ENCODE measurements at regions not wholly inside any gene's neighbourhood (a gene's known extent, or its start where the extent isn't known, plus 50 kb on each side); places are given as distances from the start of the nearest gene placed in this dataset.
A peak's percentile ranks its signal among the peaks of the same experiment; 100 is the strongest.
"Not testable (repeated sequence)": the region's sequence is repeated elsewhere in the genome, so short reads cannot be mapped to it uniquely, and the experiment has no call there.

DNA sequence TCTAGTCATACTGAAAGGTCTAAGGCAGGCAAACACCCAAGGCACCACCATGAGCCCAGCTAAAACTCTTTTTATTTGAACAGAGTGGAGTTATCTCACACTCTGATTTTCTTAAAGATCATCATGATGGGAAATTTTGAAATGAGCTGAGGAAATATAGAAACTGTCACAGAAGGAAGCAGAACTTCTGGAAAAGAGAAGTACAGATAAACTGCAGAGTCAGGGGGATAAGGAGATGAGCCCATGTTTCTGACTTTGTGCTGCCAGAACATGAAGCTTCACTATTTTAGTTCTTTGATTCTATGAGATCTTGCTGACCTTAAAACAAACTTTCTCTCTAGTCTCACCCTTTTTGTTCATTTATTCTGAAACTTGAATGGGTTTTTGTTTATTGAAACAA lies 406.5 kb upstream of the EDIL3 start:
- DNase-seq (ENCODE audit: low read depth in 2 of 3, low spot score in 2 of 3): no peak

DNA sequence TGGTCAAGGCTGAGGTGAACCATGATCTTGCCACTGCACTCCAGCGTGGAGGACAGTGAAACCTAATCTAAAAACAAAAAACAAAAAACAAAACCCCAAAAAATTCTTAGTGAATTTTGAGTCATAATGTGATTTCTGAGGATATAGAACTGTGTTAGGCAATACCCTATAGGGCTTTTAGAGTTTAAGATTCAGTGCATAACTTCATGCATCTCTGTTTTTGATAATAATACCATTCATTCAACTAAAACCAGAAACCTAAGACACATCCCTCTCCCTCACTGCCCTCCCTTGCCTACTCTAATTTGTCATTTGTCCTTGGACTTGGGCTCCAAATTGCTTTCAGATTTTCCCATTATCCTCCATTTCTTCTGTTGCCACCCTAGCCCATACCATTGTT lies 405.7 kb upstream of the EDIL3 start:
- DNase-seq (ENCODE audit: low read depth in 2 of 3, low spot score in 2 of 3): no peak

DNA sequence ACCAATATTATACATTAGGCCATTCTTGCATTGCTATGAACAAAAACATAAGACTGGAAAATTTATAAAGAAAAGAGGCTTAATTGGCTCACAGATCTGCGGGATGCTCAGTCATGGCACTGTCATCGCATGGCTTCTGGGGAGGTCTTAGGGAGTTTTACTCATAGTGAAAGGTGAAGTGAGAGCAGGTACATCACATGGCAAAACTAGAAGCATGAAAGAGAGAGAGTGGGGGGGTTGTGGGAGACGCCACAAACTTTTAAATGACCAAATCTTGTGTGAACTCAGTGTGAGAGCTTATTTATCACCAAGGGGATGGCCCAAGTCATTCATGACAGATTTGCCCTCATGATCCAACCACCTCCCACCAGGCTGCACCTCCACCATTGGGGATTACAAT lies 398.3 kb upstream of the EDIL3 start:
- no peak for DNase-seq (ENCODE audit: low read depth in 2 of 3, low spot score in 2 of 3)

DNA sequence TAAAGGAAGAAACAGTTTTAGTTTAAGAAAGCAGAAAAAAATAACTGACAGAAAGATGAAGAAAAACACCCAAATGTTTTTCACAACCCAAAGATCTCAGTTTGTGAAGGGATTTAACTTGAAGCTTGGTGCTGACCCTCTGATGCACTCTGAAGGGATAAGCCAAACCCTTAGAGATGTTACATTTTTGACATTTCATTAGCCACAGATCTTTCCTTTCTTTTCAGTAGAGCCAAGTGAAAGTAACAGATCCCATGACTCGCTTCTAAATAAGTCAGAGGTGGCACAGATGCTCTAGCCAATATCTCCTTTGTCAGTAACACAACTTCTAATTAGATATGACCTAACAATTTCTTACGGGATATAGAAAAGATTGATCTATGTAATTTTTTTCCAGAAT lies 394.5 kb upstream of the EDIL3 start:
- no peak for DNase-seq (ENCODE audit: low read depth in 2 of 3, low spot score in 2 of 3)

DNA sequence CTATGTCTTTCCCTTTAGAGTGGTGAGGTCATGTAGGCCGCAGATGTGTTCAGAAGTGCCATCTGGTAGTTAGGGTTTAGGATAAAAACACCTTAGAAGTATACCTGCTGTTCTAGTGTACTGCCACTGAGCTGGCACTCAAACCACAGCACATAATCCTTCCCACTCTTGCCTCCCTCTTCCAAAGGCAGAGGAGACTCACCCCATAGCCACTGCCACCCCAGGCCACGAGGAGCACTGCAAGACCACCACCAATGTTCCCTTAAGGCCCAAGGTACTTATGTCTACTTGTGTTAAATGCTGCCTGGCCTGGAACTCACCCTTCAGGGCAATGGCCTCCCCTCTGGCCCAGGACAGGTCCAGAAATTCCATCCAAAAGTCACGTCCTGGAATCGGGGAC lies 379.5 kb upstream of the EDIL3 start:
- DNase-seq (ENCODE audit: low read depth in 2 of 3, low spot score in 2 of 3): no peak

DNA sequence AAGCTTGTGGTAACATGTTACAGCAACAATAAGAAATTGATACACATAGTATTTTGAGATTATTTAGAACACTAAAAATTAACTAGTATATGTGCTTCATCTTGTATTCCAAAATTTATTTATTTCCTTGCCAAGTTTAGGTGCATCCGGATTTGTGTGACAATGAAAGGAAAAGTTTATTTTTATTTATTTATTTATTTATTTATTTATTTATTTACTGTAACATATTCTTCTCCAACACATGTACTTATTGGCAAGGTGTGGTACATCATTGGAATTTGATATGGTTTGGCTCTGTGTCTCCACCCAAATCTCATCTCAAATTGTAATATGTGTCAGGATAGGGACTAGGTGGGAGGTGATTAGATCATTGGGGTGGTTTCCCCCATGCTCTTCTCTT lies 373.3 kb upstream of the EDIL3 start:
- DNase-seq (ENCODE audit: low read depth in 2 of 3, low spot score in 2 of 3): no peak

DNA sequence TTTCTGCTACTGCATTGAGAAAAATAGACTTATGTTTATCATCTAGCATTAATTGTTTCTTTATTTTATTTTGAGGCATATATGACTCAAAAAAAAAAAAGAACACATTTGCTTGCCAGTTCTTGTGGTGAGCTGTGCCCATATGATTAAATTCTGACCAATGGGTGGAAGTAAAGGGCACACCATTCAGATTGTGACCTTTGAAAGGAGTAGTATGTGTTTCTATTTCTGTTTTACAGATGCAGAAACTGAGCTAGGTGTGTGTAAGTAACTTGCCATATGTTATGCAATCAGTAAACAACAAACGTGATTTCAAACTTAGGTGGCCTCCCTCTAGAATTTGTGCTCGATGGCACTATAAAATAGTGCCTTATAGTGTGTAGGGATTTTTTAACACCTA lies 368.1 kb upstream of the EDIL3 start:
- no peak for DNase-seq (ENCODE audit: low read depth in 2 of 3, low spot score in 2 of 3)

DNA sequence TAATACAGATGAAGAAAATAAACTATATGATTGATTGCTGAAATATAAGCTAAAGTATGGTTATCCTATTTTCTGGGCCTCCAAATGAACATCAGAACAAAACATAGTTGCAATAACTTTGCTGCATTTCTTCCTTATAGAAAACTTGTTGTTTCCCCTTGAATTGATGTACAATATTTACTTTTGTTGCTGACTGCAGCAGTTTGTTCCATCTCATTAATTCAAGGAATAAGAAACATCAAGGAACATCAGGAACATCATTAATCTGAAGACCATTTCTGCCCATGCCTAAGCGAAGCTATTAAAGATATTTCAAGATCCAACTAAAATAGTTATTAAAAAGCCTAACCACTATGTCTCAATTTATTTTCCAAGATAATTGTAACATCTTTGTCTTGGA lies 363.6 kb upstream of the EDIL3 start:
- no peak for DNase-seq (ENCODE audit: low read depth in 2 of 3, low spot score in 2 of 3)

DNA sequence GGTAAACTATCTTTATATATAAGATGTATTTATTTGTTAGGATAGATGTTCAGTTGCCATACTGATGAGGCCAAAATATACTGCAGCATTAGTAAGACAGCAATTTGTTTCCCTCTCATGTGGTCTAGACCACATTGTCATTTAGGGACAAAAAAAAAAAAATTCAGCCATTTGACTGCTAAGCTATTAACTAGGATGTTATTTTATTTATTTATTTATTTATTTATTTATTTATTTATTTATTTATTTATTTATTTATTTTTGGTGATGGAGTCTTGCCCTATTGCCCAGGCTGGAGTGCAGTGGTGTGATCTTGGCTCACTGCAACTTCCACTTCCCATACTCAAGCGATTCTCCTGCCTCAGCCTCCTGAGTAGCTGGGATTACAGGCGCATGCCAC lies 361.6 kb upstream of the EDIL3 start:
- not testable (repeated sequence) for DNase-seq (ENCODE audit: low read depth in 2 of 3, low spot score in 2 of 3)

DNA sequence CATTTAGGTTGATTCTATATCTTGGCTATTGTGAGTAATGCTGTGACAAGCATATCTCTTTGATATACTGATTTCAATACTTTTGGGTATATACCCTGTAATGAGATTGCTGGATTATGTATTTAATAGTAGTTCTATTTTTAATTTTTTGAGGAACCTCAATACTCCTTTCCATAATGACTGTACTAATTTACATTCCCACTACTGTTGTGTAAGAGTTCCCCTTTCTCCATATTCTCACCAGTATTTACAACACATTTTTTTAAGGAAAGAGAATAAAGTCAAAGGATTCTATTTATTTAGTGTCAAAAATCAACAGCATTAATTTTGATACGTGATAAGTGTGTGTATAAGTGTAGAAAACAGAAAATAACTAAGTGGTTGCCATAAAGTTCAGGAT lies 356.4 kb upstream of the EDIL3 start:
- DNase-seq (ENCODE audit: low read depth in 2 of 3, low spot score in 2 of 3): no peak

DNA sequence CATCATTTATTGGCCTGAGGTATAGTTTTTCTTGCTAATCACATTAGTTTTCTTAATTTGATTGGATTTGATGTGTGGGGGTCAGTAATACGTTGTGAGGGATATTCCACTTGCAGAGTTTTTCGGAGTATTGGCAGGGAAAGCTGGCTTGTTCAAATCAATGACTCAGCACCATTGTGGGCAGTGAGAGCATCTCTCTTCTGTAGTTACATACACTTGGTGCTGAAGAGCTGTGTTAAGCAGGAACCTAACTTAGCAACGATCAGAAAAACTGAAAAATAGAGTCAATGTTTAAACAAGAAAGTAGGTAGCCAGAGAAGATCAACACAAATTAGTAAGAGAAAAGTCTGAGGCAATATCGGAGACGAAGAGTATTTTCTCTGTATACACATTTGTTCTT lies 344.6 kb upstream of the EDIL3 start:
- peak in 1 of 3 donors; percentile 31 for DNase-seq (ENCODE audit: low read depth in 2 of 3, low spot score in 2 of 3)

DNA sequence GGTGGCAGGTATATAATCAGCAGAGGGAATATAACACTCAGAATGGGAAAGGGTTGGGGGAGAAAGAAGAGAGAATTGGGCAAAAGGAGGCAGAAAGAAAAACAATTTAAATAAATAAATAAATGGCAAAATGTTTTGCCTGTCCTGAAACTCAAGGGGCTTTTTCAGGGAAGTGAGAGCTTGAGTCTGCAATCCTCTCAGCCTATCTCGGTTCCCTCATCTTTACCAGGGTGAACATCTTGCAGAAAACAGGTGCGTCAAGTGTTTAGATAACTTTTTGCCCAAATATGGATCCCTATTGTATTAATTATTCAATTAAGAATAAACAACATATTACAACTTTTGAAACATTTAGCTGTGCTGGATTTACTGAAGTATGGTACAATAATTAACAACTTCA lies 343.0 kb upstream of the EDIL3 start:
- no peak for DNase-seq (ENCODE audit: low read depth in 2 of 3, low spot score in 2 of 3)

DNA sequence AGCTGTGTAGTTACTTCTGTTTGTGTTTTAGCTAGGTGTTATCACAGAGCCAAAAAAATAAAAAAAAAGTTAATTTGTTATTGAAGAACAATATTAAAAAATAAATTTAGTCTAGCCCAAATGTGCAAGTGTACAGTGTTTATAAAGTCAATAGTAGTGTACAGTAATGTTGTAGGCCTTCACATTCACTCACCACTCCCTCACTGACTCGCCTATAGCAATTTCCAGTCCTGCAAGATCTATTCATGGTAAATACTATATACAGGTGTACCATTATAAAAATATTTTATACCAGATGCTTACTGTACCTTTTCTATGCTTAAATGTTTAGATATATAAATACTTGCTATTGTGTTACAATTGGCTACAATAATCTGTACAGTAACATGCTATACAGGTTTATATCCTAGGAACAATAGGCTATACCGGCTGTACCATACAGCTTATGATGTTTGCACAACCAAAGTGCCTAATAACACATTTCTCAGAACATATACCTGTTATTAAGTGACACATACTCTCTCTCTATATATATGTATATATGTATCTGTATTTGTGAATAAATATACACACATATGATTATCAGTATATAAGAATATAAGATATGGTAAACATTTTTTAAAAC lies 341.4 kb upstream of the EDIL3 start:
- DNase-seq (ENCODE audit: low read depth in 2 of 3, low spot score in 2 of 3): no peak

DNA sequence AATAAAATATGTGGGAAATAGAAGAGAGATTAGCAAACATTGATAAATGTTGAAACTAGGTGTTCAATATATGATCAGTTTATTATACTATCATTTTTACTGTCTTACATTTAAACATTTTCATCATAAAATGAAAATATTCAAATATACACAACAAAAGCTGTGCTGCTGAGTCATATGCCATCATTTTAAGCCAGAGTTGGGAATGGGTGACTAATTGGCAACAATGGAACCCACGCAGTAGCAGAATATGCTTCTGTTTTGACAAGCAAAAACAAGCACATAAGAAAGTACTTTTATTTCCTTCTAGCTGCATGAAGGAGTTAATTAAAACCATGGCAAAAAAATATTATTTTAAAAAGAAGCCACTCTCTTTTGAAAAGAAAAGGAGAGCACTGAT lies 340.0 kb upstream of the EDIL3 start:
- DNase-seq (ENCODE audit: low read depth in 2 of 3, low spot score in 2 of 3): no peak

DNA sequence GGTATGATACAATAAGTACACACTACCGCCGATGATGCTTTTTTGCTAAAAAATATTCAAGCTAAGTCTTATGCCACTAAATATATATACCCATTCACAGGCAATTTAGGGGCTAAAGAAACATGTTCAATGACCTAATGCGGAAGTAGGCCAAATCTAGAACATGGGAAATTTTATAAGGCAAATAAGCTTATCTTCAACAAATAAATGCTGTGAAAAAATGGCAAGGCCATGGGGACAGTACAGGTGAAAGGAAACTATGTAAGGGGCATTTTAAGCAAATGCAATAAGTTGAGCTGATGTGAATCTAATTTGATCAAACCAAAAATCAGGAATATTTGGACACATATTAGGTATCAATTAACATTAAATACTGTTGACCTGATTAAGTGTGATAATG lies 339.5 kb upstream of the EDIL3 start:
- no peak for DNase-seq (ENCODE audit: low read depth in 2 of 3, low spot score in 2 of 3)

DNA sequence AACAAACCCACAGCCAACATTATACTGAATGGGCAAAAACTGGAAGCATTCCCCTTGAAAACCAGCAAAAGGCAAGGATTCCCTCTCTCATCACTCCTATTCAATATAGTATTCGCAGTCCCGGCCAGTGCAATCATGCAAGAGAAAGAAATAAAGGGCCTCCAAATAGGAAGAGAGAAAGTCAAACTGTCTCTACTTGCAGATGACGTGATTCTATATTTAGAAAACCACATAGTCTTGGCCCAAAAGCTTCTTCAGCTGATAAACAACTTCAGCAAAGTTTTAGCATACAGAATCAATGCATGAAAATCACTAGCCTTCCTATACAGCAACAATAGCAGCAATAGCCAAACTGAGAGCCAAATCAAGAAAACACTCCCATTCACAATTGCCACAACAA lies 333.7 kb upstream of the EDIL3 start:
- DNase-seq (ENCODE audit: low read depth in 2 of 3, low spot score in 2 of 3): no peak

DNA sequence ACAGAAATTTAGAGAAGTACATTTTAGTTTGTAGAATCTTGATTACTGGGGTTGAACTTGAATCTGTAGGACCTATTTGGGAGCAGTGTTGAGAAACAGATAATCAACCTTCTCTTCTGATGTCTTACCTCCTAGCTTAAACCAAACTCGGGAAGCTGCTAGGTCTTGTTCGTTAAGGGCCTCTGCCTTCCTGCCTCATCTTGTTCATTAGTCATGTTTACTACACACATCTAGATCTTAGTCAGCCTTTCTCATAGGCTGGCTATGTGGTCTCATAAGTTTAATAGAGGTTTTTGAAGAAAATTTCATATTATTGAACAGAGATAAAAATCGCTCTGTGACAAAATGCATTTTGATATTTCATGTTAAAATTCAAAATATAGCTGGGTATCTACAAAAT lies 331.0 kb upstream of the EDIL3 start:
- no peak for DNase-seq (ENCODE audit: low read depth in 2 of 3, low spot score in 2 of 3)

DNA sequence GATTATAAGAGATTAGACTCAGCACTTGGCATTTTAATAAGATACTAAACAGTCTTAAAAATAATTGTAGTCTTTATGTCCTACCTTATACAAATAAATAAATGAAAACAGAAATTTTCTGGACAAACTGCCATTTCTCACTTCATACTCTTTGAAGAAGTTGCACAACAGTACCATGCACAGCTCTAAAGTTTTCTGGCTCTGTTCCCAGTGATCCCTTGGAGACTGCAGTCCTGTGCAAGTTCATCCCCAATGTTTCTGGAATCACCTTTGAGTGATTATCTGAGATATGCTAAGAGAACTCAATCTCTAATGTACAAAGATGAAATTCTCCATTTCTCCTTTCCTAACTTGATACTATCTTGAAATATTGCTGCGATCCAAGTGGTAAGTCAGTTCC lies 330.4 kb upstream of the EDIL3 start:
- no peak for DNase-seq (ENCODE audit: low read depth in 2 of 3, low spot score in 2 of 3)

DNA sequence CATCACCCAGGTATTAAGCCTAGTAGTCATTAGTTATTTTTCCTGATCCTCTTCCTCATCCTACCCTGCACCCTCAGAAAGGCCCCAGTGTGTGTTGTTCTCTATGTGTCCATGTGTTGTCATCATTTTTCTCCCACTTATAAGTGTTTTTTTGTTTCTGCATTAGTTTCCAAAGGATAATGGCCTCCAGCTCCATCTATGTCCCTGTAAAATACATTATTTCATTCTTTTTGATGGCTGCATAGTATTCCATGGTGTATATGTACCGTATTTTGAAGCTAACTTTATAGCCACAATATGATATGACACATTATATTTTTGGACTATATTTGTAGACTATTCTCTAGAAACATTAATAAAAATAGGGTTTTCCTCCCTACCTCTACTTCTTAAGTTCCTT lies 324.4 kb upstream of the EDIL3 start:
- no peak for DNase-seq (ENCODE audit: low read depth in 2 of 3, low spot score in 2 of 3)

DNA sequence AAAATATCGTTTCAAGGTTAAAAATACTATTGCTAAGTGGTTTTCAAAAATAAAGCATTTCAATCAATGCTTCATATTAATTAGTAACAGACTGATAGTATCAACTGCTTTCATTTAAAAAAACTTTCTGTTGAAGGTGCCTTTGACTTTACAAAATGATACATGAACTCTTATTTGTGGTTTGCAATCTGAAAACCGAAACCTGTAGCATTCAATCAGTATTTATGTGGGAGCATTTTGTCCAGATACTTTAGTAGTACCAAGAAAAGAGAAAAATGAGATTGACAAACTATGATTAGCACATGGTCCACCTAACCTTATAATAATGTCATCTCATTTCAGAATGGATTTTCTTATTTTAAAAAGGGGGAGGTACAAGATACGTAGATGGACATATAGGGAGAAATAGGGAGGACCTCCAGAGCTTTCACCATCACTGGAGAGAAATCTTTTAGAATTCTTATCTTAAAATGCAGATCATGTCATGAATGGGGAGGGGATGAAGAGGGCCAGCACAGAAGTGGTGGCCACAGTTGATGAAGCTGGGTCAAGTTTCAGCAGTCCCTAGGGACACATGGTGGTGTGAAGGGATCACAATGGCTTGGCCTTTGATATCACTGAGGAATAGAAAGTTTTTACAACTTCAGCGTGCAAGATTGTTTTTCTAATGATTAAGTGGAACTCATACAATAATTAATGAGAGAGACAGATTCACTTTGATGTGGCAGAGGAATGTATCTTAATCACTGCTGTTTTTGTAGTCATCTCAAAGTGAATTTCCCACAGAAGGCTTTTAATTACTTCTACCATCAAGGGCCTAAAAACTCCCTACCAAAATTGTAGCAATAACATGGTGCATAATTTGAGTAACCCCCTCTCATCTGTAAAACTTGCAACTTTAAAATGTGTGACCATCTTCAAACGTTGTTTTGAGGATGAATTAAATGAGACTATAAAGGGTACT lies 322.3 kb upstream of the EDIL3 start:
- no peak for DNase-seq (ENCODE audit: low read depth in 2 of 3, low spot score in 2 of 3)

DNA sequence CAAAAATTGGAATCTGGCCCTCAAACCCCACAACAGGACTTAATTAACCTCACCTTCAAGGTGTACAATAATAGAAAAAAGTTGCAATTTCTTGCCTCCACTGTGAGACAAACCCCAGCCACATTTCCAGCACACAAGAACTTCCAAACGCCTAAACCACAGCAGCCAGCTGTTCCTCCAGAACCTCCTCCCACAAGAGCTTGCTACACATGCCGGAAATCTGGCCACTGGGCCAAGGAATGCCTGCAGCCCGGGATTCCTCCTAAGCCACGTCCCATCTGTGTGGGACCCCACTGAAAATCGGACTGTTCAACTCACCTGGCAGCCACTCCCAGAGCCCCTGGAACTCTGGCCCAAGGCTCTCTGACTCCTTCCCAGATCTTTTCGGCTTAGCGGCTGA lies 315.9 kb upstream of the EDIL3 start:
- DNase-seq (ENCODE audit: low read depth in 2 of 3, low spot score in 2 of 3): not testable (repeated sequence)

DNA sequence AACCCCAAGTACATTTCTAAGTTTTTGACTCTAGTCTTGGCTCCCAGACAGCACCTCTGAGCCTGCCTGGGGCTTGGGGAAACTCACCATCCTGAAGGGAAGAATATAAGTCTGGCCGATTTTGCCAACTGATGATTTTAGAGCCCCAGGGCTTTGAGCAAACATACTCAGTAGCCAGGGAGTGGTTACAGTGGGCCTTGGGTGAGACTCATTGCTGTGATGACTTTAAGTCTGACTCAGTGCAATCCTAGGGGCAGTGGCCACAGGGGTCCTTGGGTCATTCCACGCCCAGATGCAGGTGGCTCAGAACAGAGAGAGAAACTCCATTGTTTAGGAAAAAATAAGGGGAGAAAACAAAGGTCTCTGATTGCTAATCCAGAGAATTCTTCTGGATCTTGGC lies 312.0 kb upstream of the EDIL3 start:
- no peak for DNase-seq (ENCODE audit: low read depth in 2 of 3, low spot score in 2 of 3)

Measured in hematopoietic multipotent progenitor cell (in vitro differentiated cells).